HG03520 (cell line): ENCODE measurements at regions not wholly inside any gene's neighbourhood (a gene's known extent, or its start where the extent isn't known, plus 50 kb on each side); places are given as distances from the start of the nearest gene placed in this dataset.

ENCODE experiments used
- ATAC-seq: cut with Tn5 transposase; IDR thresholded peaks from one replicate; pipeline ENCODE4 v1.9.1; 2021; ENCODE audit warnings: mild to moderate bottlenecking, moderate library complexity; ENCODE audit not compliant: unreplicated experiment

DNA sequence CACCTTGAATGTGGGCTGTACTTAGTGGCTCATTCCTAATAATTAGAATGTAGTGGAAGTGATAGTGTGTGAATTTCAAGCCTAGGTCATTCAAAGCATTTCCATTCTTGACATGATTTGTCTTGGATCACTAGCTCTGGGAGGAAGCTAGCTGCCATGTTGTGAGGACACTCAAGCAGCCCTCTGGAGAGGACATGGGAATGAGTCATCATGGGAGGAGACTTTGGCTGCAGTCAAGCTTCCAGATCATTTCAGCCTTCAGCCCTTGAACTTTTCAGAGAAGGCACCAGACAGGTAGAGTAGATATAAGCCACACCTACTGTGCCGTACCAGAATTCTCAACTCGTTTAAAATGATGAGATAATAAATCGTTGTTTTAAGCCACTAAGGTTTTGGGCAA, 506.9 kb downstream of the ZNF608 start:
- no peak for ATAC-seq

DNA sequence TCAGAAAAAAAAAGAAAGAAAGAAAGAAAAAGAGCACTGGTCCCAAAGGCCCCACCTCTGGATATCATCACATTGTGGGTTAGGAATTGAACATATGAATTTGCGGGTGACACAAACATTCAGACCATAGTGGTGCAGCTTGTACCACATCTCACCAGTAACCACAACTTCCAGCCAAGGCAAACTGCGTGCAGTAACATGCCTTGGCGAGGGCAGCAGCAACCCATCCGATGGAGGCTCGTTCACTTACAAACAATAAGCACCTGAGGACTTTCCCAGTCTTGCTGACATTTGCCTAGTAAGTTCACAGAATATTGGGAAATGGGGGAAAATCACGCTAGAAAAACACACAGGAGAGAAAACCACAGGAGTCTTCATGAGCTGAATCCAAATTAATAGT, 508.1 kb downstream of the ZNF608 start:
- ATAC-seq, result no peak

DNA sequence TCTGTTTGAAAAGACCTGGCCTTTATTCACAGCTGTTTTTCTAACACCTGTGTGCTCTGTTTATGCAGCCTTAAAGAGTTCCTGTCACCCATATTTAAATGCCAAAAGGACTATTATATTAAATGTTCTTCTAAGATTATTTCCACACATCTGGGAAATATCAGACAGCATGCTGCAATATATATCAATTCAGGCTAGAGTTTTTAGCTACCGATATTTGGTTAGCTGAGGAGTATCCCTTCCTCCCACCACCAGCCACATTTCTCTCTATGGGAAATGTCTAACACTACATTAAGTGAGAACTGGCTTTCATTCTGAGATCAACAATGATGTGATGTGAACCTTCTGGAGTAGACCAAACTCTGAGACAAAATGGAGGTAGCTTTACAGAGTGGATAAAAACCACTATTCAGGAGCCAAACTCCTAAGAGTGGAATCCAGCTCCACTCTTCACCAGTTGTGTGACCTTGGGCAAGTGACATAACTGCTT, 509.2 kb downstream of the ZNF608 start:
- ATAC-seq, result no peak

DNA sequence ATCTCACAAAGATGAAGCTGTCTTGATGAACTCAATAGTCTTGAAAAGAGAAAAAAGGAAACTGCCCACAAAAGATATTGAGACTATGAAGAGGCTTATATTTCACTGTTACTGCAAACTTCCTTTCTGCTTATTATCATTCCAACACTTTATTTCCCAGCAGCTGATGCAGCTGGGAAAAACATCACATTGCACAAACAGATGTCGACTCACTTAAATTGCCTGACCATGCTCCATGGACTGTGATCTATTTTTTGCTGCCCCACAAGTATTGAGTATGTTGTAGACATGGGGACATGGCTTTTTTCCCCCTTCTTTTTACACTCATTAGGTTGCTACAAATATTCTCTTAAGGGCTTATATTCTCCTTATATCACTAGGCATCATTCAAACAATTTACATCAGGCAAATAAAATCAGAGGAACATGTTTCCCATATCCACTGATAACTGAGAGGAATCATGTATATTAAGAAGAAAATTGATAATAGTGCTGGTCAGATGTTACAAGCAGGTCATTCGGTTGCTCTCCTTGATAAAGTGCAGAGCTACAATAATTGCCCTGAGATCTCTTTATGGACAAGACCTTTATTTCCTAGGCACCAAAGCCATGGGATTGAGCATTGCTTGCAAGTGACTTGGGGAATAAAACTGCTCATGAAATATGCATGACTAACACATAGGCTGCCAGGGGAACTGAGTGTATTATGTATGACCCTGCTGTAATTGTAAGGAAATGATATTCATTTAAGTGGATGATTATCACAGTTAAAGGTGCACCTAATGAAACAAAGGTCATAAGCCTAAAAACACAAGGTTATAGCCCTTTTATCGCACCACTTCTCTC, 509.9 kb downstream of the ZNF608 start:
- no peak for ATAC-seq

DNA sequence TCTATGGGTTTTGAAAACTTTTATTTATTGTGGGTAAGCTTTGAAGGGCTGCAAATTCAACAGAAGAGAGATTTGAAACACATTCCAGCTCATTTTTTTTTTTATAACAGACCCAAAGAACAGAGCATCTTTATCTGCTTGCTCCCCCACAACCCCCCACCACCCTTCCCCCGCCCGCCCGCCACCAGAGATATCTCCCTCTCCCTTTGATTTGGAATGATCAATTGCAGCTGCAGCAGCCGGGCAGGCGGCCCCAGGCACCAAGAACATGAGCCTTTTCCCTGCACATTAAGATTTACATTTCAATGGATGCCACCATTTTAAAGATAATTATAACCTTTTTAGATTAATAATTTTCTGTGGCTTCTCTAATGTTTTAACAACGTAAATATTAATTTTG, 510.9 kb downstream of the ZNF608 start:
- ATAC-seq, result no peak

- ATAC-seq, result no peak
Measured at GRCh38 chr5:124234770-124235562, 511.5 kb downstream of the ZNF608 start.

GRCh38 chr5:124234022-124234769, 512.2 kb downstream of the ZNF608 start:
- no peak for ATAC-seq

DNA sequence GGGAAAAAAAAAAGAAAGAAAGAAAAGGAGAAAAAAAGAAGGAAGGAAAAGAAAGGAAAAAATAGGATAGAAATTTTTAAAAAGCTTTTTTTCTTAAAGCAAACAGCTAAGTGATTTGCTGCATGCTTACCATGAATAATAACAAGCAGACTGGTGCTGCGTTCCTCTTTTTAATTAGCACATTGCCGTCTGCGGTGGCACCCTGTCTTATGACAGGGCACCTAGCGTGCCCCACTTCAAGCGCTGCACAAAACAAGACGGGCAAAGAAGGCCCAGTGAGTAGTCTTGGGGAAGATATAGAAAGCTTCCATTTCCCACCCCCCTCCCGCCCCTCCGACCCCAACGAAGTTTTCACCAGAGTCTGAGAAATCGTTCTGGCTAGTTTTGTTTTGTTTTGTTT, 513.9 kb downstream of the ZNF608 start:
- ATAC-seq, result no peak

- no peak for ATAC-seq
Measured at GRCh38 chr5:124231802-124232201, 514.6 kb downstream of the ZNF608 start.

DNA sequence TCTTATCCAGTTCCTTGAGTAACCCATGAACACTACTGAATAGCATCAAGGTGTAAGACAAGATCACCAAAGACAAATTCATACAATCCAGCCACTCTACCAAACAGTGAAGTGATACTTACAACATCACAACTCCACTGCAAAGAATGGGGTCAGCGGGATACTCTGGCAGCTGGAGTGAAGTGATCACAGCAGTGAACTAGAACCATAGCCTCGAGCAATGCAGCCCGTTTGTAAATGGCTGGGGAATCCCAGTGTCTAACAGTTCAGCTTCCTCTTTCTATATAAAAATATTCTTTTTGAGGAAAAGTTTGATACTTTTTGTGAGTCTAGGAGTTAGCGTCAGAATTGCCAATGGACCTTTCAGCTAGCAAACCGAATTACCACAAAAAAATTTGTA, 515.2 kb downstream of the ZNF608 start:
- ATAC-seq, result no peak

GRCh38 chr5:124230456-124230855, 516.0 kb downstream of the ZNF608 start:
- no peak for ATAC-seq

DNA sequence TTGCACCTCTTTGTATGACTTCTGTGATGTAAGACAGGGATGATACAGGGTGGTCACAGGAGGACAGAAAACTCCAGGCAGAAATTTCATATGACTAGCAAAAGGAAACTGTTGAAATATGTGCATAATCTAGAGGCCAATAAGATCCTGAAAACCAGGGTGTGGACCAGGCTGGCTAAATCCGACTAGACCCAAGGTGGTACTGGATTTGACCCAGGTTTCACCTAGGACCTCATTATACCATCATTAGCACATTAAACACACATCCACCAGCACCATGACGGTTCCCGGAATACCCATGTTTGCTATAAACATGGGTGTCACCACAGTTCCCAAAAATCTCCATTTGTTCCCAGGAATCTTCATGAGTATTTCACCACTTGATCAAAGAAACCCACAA, 517.1 kb downstream of the ZNF608 start:
- ATAC-seq, result no peak

- no peak for ATAC-seq
Measured at GRCh38 chr5:124227914-124228313, 518.5 kb downstream of the ZNF608 start.

GRCh38 chr5:124220418-124220817, 526.0 kb downstream of the ZNF608 start:
- ATAC-seq, result no peak

DNA sequence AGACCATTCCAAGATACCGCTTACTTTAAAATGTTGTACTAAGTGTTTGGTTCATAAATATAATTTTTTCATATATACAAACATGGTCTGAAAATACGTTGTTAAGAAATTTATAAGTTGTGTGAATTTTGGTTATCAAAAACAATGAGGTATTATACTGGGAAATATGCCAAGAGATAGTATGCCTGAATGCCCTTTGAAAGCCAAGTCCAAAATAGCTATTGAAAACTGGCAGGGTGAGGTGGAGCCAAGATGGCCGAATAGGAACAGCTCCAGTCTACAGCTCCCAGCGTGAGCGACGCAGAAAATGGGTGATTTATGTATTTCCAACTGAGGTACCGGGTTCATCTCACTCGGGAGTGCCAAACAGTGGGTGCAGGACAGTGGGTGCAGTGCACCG, 533.5 kb downstream of the ZNF608 start:
- ATAC-seq, result no peak

DNA sequence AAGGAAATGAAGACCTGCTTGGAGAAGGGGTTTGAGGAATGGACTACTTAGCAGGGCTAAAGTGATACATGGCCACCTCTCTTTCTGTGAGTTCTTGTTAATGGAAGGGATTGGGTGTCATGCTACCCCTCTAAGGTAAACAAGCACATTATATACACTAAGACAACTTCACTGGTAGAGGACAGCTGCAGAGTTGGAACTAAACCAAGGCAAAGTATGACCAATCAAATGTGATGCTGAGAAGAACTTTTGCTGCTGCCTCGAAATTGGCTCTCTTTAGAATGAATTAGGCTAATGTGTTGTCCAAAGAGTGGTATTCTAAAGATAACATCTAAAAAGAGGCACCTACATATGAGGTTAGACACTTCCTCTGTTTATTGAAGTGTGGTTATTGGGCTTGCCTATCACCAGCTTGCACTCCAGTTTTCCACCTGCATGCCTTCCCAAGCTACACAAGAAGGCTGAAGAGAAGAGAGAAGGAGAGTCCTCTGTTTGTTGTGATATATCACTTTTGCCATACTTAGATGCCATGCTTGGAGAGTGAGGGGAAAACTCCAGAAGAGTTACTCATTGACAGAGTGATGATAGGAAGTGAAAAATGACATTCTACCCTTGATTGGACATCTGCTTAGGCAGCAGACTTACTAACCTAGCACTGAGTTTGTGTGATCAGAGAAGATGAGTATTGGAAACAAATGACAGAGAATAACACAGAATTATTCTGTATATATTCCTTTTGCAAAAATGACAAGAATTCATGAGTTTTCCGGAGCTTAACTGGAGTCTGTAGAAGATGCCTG, 536.1 kb downstream of the ZNF608 start:
- no peak for ATAC-seq

GRCh38 chr5:124207118-124207517, 539.3 kb downstream of the ZNF608 start:
- ATAC-seq, result no peak

- no peak for ATAC-seq
Measured at GRCh38 chr5:124206540-124206939, 539.9 kb downstream of the ZNF608 start.

- ATAC-seq, result no peak
Measured at GRCh38 chr5:124203303-124203702, 543.1 kb downstream of the ZNF608 start.

- ATAC-seq, result no peak
Measured at GRCh38 chr5:124200381-124200780, 546.1 kb downstream of the ZNF608 start.

DNA sequence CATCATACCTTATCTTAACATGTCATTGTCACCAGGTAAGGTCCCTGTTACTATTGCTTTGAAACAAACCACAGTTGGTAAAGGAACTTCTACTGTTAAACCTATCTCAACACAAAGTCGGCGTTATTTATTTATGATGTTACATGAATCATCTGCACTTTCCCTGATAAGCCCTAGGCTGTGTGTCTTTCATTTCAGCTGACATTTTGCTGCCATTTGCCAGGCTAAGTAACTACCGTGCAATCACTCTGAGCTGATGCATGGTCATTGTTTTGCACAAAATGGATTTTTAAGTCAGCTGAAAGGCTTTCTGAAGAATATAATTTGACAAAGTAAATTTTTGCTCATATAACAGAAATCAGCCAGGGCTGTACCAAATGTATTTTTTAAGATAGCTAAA, 546.5 kb downstream of the ZNF608 start:
- no peak for ATAC-seq
